T47D (cell line): ENCODE measurements at regions not wholly inside any gene's neighbourhood (a gene's known extent, or its start where the extent isn't known, plus 50 kb on each side); places are given as distances from the start of the nearest gene placed in this dataset.
"Not testable (repeated sequence)": the region's sequence is repeated elsewhere in the genome, so short reads cannot be mapped to it uniquely, and the experiment has no call there.

ENCODE experiments used
- DNase-seq, 2 experiments: peaks; one replicate each; pipeline versions ENCODE4 v3.0.0 to v3.0.0-alpha.2; 2011 to 2012; ENCODE audit warnings: low read depth in 1 of 2, low spot score in 1 of 2
- JUND ChIP-seq: IDR thresholded peaks from 2 replicates; pipeline ENCODE4 v1.6.1; 2012; ENCODE audit warnings: low read depth
- in situ Hi-C: cut with HindIII; loops from 2 replicates; pipeline ENCODE4 v1.10.0; 2016; ENCODE audit warnings: low sequenced_read_pairs, low pct_unique_long_range_greater_than_20kb

GRCh38 chr17:51347851-51348584 lies 87.7 kb downstream of the UTP18 start:
- in situ Hi-C loops, result no loop called here
- no peak for TF ChIP-seq JUND
- no peak for DNase-seq

- in situ Hi-C loops, result no loop called here
- TF ChIP-seq JUND, result no peak
Observed at GRCh38 chr17:51351080-51351479, 90.7 kb downstream of the UTP18 start.

GRCh38 chr17:51351890-51352289 lies 91.5 kb downstream of the UTP18 start:
- in situ Hi-C loops, result no loop called here
- DNase-seq, result no peak
- no peak for TF ChIP-seq JUND

More at GRCh38 chr17:51351080-51351479, 90.7 kb downstream of the UTP18 start:
- DNase-seq, result no peak

GRCh38 chr17:51352798-51353197 lies 92.5 kb downstream of the UTP18 start:
- TF ChIP-seq JUND, result no peak

GRCh38 chr17:51353296-51353695 lies 93.0 kb downstream of the UTP18 start:
- DNase-seq, result no peak
- in situ Hi-C loops, result no loop called here
- TF ChIP-seq JUND, result no peak

More at GRCh38 chr17:51352798-51353197, 92.5 kb downstream of the UTP18 start:
- in situ Hi-C loops, result no loop called here
- DNase-seq, result no peak

- no peak for DNase-seq
- no peak for TF ChIP-seq JUND
- in situ Hi-C loops, result no loop called here
Observed at GRCh38 chr17:51354936-51355335, 94.6 kb downstream of the UTP18 start.

- no peak for DNase-seq
- in situ Hi-C loops, result no loop called here
- no peak for TF ChIP-seq JUND
Observed at GRCh38 chr17:51355441-51356410, 95.4 kb downstream of the UTP18 start.

GRCh38 chr17:51359055-51359454 lies 98.7 kb downstream of the UTP18 start:
- no peak for TF ChIP-seq JUND
- in situ Hi-C loops, result no loop called here
- no peak for DNase-seq

GRCh38 chr17:51362811-51363585 lies 102.7 kb downstream of the UTP18 start:
- in situ Hi-C loops, result no loop called here

GRCh38 chr17:51365090-51365489 lies 104.7 kb downstream of the UTP18 start:
- in situ Hi-C loops, result no loop called here
- TF ChIP-seq JUND, result no peak
- no peak for DNase-seq

More at GRCh38 chr17:51362811-51363585, 102.7 kb downstream of the UTP18 start:
- DNase-seq, result no peak
- TF ChIP-seq JUND, result no peak

- TF ChIP-seq JUND, result no peak
- DNase-seq, result no peak
- in situ Hi-C loops, result no loop called here
Observed at GRCh38 chr17:51366866-51367265, 106.5 kb downstream of the UTP18 start.

GRCh38 chr17:51367836-51368235 lies 107.5 kb downstream of the UTP18 start:
- in situ Hi-C loops, DNase-seq: not testable (repeated sequence)
